PC-3 (cell line): ENCODE measurements at regions not wholly inside any gene's neighbourhood (a gene's known extent, or its start where the extent isn't known, plus 50 kb on each side); places are given as distances from the start of the nearest gene placed in this dataset.

Source experiments
- ATAC-seq: fragments of 200-7000 bp; cut with Tn5 transposase; 2 replicates; pipeline ENCODE4 v1.9.1; 2020; ENCODE audit warnings: mild to moderate bottlenecking, moderate library complexity
- BruUV-seq: library from RNA; stranded (reverse); fragments of 400-500 nt; replicated peaks from 2 replicates; lab custom pipeline; 2021; lab: Mats Ljungman, UMichigan
- CTCF ChIA-PET: fragments of 300-600 bp; sonication (Branson Sonifier 250); formaldehyde crosslinking; loops from one replicate; lab custom pipeline; 2022; ENCODE audit warnings: antibody characterized with exemption; lab: Charles Lee
- POLR2A ChIA-PET: fragments of 300-600 bp; sonication (Branson Sonifier 250); formaldehyde crosslinking; loops from one replicate; lab custom pipeline; 2022; ENCODE audit warnings: antibody characterized with exemption; ENCODE audit not compliant: unreplicated experiment; lab: Charles Lee
- DNase-seq: peaks from one replicate; pipeline ENCODE4 v3.0.0-alpha.2; 2015
- H2AFZ ChIP-seq: fragments of 300-600 bp; sonication (generic); 2 replicates; pipeline ENCODE4 v1.6.0; 2016; ENCODE audit warnings: antibody characterized with exemption, low read length
- H3F3A ChIP-seq: fragments of 300-600 bp; sonication (generic); one replicate; pipeline ENCODE4 v1.6.0; 2017; ENCODE audit warnings: antibody characterized with exemption, low read length, control low read depth, mild to moderate bottlenecking; ENCODE audit not compliant: unreplicated experiment
- H3K27ac ChIP-seq: fragments of 300-600 bp; sonication (generic); 2 replicates; pipeline ENCODE4 v1.5.1; 2016; ENCODE audit warnings: mild to moderate bottlenecking, low read length
- H3K27me3 ChIP-seq: fragments of 300-600 bp; sonication (generic); 2 replicates; pipeline ENCODE4 v1.6.1; 2016; ENCODE audit warnings: low read length, mixed read lengths
- H3K36me3 ChIP-seq: fragments of 300-600 bp; sonication (generic); 2 replicates; pipeline ENCODE4 v1.6.1; 2016; ENCODE audit warnings: low read depth, mixed run types, low read length, mixed read lengths
- H3K4me1 ChIP-seq: fragments of 300-600 bp; sonication (generic); 2 replicates; pipeline ENCODE4 v1.5.1; 2016; ENCODE audit warnings: low read length; ENCODE audit not compliant: insufficient read depth
- H3K4me2 ChIP-seq: fragments of 300-600 bp; sonication (generic); 2 replicates; pipeline ENCODE4 v1.6.0; 2016; ENCODE audit warnings: low read length
- H3K4me3 ChIP-seq: fragments of 300-600 bp; sonication (generic); 2 replicates; pipeline ENCODE4 v1.5.1; 2016; ENCODE audit warnings: mild to moderate bottlenecking, low read length, mixed read lengths
- H3K79me2 ChIP-seq: fragments of 300-600 bp; sonication (generic); 2 replicates; pipeline ENCODE4 v1.6.1; 2017; ENCODE audit warnings: low read length, mixed read lengths
- H3K9ac ChIP-seq: fragments of 300-600 bp; sonication (generic); 2 replicates; pipeline ENCODE4 v1.6.0; 2016; ENCODE audit warnings: mild to moderate bottlenecking, low read length
- H3K9me2 ChIP-seq: fragments of 300-600 bp; sonication (generic); replicated peaks from 2 replicates; pipeline ENCODE4 v1.6.1; 2016; ENCODE audit warnings: mixed run types, low read length, mixed read lengths
- H3K9me3 ChIP-seq: fragments of 300-600 bp; sonication (generic); 2 replicates; pipeline ENCODE4 v1.6.1; 2016; ENCODE audit warnings: low read length, mixed read lengths
- H4K20me1 ChIP-seq: fragments of 300-600 bp; sonication (generic); 2 replicates; pipeline ENCODE4 v1.6.1; 2016; ENCODE audit warnings: low read length, mixed read lengths
- CTCF ChIP-seq: fragments of 300-600 bp; sonication (generic); conservative IDR thresholded peaks from 2 replicates; pipeline ENCODE4 v1.5.1; 2017; ENCODE audit warnings: antibody characterized with exemption, low read depth, mild to moderate bottlenecking, low read length
- EZH2 ChIP-seq: fragments of 300-600 bp; sonication (generic); IDR thresholded peaks from one replicate; pipeline ENCODE4 v1.6.1; 2017; ENCODE audit warnings: antibody characterized with exemption, mild to moderate bottlenecking, low read length; ENCODE audit not compliant: unreplicated experiment
- EZH2phosphoT487 ChIP-seq: fragments of 300-600 bp; sonication (generic); IDR thresholded peaks from 2 replicates; pipeline ENCODE4 v1.6.1; 2018; ENCODE audit warnings: mild to moderate bottlenecking, antibody characterized with exemption, low read length, borderline replicate concordance
- intact Hi-C: fragments of 100-400 bp; cut with micrococcal nuclease; formaldehyde crosslinking; loops from 2 replicates; pipeline ENCODE4 v1.9.0; 2023

DNA sequence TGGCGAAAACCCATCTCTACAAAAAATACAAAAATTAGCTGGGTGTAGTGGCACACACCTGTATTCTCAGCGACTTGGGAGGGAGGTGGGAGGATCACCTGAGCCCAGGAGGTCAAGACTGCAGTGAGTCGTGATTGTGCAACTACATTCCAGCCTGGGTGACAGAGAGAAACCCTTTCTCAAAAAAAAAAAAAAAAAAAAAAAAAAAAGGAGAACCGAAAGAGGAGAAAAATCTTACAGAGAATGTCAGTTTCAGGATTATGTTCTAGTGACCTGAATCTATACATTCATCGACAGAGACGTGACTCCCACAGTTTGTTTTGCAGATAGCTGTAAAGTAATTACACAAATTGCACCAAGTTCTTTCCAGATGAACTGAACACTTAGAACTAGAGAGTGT lies 187.8 kb downstream of the FTCDNL1 start:
- H3F3A ChIP-seq = no peaks in the 10 kb centered on the region
- POLR2A ChIA-PET = no interaction called here
- ATAC-seq = no peak
- H3K4me1 ChIP-seq = no peaks in the 10 kb centered on the region
- CTCF ChIA-PET = no interaction called here
- H3K36me3 ChIP-seq = no peaks in the 10 kb centered on the region
- intact Hi-C loops = no loop called here
- no peak overlapping the region for H3K27ac ChIP-seq
- H3K4me2 ChIP-seq = no peak overlapping the region
- H3K9me2 ChIP-seq = no peaks in the 10 kb centered on the region
- no peak overlapping the region for H3K4me3 ChIP-seq
- DNase-seq = no peak
- no peak overlapping the region for H2AFZ ChIP-seq
- no TSS peak for BruUV-seq
- H3K9me3 ChIP-seq = 0 out of 2 replicates have a peak, but pooled peaks cover 1% of the 10 kb centered on the region
- no peaks in the 10 kb centered on the region for H4K20me1 ChIP-seq
- no peaks in the 10 kb centered on the region for H3K79me2 ChIP-seq
- peaks cover 43% of the 10 kb centered on the region for H3K27me3 ChIP-seq
- no peak for TF ChIP-seq EZH2phosphoT487
- TF ChIP-seq CTCF = no peak
- no peak for TF ChIP-seq EZH2
- no peak overlapping the region for H3K9ac ChIP-seq

- Histone ChIP-seq H3K4me1 (no peaks in the 10 kb centered on the region), H3F3A (no peaks in the 10 kb centered on the region), H3K79me2 (no peaks in the 10 kb centered on the region), H4K20me1 (no peaks in the 10 kb centered on the region), H3K27ac (no peak overlapping the region), H3K4me3 (no peak overlapping the region), H3K9ac (no peak overlapping the region), H3K36me3 (no peaks in the 10 kb centered on the region), H2AFZ (no peak overlapping the region), H3K9me2 (no peaks in the 10 kb centered on the region), H3K27me3 (peaks cover 49% of the 10 kb centered on the region), H3K9me3 (0 out of 2 replicates have a peak, but pooled peaks cover 3% of the 10 kb centered on the region), H3K4me2 (no peak overlapping the region)
- ChIA-PET POLR2A (no interaction called here), CTCF (no interaction called here)
- no peak for DNase-seq
- BruUV-seq = no TSS peak
- intact Hi-C loops = no loop called here
- TF ChIP-seq EZH2phosphoT487 (no peak), EZH2 (no peak), CTCF (no peak)
- ATAC-seq = no peak
These were observed 188.7 kb downstream of the FTCDNL1 start for GRCh38 chr2:199662255-199662654.

- Histone ChIP-seq H3K4me3 (no peak overlapping the region), H2AFZ (no peak overlapping the region), H3K27me3 (peaks cover 49% of the 10 kb centered on the region), H4K20me1 (no peaks in the 10 kb centered on the region), H3K36me3 (no peaks in the 10 kb centered on the region), H3F3A (no peaks in the 10 kb centered on the region), H3K9me2 (no peaks in the 10 kb centered on the region), H3K27ac (no peak overlapping the region), H3K4me1 (no peaks in the 10 kb centered on the region), H3K4me2 (no peak overlapping the region), H3K9ac (no peak overlapping the region), H3K79me2 (no peaks in the 10 kb centered on the region), H3K9me3 (0 out of 2 replicates have a peak, but pooled peaks cover 3% of the 10 kb centered on the region)
- intact Hi-C loops = no loop called here
- ChIA-PET POLR2A (no interaction called here), CTCF (no interaction called here)
- TF ChIP-seq CTCF (no peak), EZH2 (no peak), EZH2phosphoT487 (no peak)
- DNase-seq (no peak), ATAC-seq (no peak)
- no TSS peak for BruUV-seq
These were observed 190.8 kb downstream of the FTCDNL1 start for GRCh38 chr2:199660167-199660566.
